Brain microvascular endothelial cell (primary cell): ENCODE measurements at regions not wholly inside any gene's neighbourhood (a gene's known extent, or its start where the extent isn't known, plus 50 kb on each side); places are given as distances from the start of the nearest gene placed in this dataset.

Source experiments
- DNase-seq: peaks from one replicate; pipeline ENCODE4 v3.0.0-alpha.2; 2020
- H3K27ac ChIP-seq: fragments of 250-450 bp; sonication (Bioruptor Pico); 2 replicates; pipeline ENCODE4 v1.5.1; 2020; ENCODE audit warnings: mild to moderate bottlenecking, moderate library complexity
- H3K27me3 ChIP-seq: fragments of 250-450 bp; sonication (Bioruptor Pico); replicated peaks from 2 replicates; pipeline ENCODE4 v1.5.1; 2020; ENCODE audit warnings: mild to moderate bottlenecking
- H3K36me3 ChIP-seq: fragments of 250-450 bp; sonication (Bioruptor Pico); replicated peaks from 2 replicates; pipeline ENCODE4 v1.5.1; 2020; ENCODE audit warnings: mild to moderate bottlenecking
- H3K4me3 ChIP-seq: 2 replicates; pipeline ENCODE4 v1.5.1; 2011; ENCODE audit warnings: low read depth, mild to moderate bottlenecking, control low read depth, low read length, moderate library complexity
- in situ Hi-C: cut with HindIII; loops from 2 replicates; pipeline ENCODE4 v1.10.0; 2017; ENCODE audit warnings: low sequenced_read_pairs, low pct_ligation_motif_present
- TF ChIP-seq, protein P1 (sequence below): IDR thresholded peaks from 2 replicates; pipeline ENCODE4 v1.5.1; 2011; ENCODE audit warnings: low read depth, mild to moderate bottlenecking, moderate library complexity, low read length, control low read depth, inconsistent platforms; ENCODE audit errors: missing control alignments

DNA sequence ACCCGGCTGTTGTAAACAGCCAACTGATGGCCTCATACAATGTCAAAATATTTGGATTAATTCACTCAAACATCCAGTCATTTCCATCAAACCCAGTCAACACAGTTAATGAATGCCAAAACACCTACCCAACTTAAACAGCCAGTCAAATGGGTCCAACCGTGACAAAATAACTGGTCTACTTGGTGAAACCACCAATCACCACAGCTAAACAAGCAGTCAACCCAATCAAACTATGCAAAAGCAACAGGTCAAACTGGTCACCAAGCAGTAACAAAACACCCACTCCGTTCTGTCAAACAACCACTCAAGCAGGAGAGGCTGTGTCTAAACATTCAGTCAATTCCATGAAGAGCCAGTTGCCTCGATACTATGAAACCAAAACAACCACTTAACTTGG lies 119.2 kb downstream of the FOXD2 start:
- in situ Hi-C loops, result no loop called here
- Histone ChIP-seq H3K27ac (no peak overlapping the region), H3K27me3 (peaks cover 7% of the 10 kb centered on the region), H3K36me3 (no peaks in the 10 kb centered on the region), H3K4me3 (no peak overlapping the region)
- DNase-seq, result no peak
- TF ChIP-seq, protein P1, sequence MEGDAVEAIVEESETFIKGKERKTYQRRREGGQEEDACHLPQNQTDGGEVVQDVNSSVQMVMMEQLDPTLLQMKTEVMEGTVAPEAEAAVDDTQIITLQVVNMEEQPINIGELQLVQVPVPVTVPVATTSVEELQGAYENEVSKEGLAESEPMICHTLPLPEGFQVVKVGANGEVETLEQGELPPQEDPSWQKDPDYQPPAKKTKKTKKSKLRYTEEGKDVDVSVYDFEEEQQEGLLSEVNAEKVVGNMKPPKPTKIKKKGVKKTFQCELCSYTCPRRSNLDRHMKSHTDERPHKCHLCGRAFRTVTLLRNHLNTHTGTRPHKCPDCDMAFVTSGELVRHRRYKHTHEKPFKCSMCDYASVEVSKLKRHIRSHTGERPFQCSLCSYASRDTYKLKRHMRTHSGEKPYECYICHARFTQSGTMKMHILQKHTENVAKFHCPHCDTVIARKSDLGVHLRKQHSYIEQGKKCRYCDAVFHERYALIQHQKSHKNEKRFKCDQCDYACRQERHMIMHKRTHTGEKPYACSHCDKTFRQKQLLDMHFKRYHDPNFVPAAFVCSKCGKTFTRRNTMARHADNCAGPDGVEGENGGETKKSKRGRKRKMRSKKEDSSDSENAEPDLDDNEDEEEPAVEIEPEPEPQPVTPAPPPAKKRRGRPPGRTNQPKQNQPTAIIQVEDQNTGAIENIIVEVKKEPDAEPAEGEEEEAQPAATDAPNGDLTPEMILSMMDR, result no peak

DNA sequence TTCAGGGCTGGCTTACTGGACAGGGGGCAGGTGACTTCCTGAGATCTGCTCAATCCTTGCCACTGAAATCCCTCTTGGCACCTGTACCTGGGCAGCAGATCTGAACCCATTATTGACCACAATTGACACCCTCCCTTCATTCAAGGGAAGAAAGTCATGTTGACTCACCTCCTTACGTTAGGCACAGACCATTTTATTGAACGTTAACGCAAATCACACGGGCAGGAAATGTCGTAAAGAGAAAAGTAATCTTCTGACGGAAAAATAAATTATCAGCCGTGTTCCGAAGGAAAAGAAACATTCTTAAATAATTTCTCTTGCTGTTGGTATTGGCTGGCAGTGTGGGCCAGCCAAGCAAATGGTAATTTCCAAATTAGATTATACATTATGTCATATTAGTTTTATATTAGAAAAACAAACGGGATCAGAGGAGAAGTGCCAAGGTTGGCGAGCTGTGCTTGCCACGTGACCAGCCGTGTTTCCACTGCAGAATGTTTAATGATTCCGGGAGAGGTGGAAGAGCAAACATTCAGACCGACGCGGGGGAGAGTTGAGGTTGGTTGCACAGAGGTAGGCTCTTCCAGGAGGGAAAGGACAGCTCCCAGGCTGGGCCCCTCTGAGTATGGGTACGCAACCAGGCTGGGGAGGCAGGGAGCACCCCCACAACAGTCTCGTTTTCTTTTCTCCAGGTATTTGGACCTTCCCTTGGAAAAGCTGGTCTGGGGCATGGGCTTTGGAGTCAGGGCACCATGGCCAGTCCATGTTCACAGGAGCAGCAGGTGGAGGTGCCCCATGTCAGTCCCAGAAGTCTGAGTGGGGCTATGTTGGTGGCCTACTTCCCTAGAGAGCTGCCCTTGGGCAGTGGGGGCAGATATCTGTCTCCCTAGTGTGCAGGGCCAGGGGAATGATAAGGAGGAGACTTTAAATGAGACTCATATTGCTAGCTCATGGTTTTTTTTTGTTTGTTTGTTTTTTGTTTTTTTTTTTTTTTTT lies 121.1 kb downstream of the FOXD2 start:
- no peaks in the 10 kb centered on the region for H3K36me3 ChIP-seq
- TF ChIP-seq, protein P1, result no peak
- DNase-seq, result no peak
- no peak overlapping the region for H3K27ac ChIP-seq
- in situ Hi-C loops, result no loop called here
- peaks cover 7% of the 10 kb centered on the region for H3K27me3 ChIP-seq
- H3K4me3 ChIP-seq, result no peak overlapping the region

DNA sequence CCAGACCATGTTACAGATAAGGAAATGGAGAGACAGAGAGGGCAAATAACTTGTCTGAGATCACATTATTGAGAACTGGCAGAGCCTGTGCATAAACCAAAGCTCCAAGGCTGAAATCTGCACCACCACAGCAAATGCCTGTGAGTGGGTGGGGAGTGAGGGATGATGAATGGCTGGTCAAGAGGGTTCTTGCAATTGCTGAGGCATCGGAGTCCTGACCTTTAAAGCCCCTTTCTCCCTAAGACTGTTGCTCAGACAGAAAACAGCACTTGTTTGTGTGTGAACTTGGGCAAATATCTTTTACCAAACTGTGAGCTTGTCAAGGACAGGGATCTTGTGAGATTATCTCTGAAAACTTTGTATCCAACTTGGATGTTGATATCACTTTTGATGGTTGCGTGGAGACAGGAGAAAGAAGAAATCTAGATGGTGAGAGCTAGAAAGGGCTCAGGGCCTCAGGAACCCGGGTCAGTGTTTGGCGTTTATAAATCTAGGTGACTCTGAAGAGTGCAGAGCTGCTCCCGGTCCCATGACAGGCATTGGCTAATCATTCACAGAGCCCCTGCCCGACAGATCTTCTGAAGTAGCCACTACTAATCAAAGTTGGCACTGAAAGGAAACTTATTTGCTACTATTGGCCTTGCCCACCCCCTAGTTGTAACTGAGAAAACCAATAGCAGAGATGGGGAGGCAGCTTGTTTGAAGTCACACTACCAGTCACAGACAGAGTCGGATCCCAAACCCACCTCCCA lies 122.3 kb downstream of the FOXD2 start:
- DNase-seq, result no peak
- H3K27me3 ChIP-seq, result peaks cover 7% of the 10 kb centered on the region

DNA sequence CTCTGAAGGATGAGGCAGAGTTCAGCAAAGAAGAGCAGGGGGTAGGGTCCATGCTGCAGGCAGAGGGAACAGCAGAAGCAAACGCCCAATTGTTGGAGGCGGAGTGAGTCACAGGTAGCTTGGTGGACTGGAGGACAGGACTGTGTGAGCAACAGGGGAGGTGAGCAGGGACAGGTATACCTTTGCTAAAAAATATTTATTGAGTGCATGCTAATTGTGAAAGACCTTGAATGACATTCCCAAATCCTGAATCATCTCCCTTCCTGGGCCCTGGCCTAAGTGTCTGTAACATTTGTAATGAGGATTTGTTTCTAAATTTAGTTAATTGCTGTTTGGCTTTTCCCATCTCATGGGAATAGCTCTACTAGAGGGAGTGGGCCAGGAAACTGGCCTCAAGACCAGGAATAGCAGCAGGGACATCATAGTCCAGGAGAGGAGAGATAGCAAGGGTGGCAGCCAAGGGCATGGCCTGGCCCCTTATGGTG lies 123.7 kb downstream of the FOXD2 start:
- Histone ChIP-seq H3K4me3 (no peak overlapping the region), H3K27me3 (peaks cover 7% of the 10 kb centered on the region), H3K27ac (no peak overlapping the region), H3K36me3 (no peaks in the 10 kb centered on the region)
- DNase-seq, result no peak
- in situ Hi-C loops, result no loop called here
- TF ChIP-seq, protein P1, result no peak

More for the DNA sequence above, 122.3 kb downstream of the FOXD2 start:
- TF ChIP-seq, protein P1, result no peak
- Histone ChIP-seq H3K36me3 (no peaks in the 10 kb centered on the region), H3K4me3 (no peak overlapping the region), H3K27ac (no peak overlapping the region)
- in situ Hi-C loops, result no loop called here

DNA sequence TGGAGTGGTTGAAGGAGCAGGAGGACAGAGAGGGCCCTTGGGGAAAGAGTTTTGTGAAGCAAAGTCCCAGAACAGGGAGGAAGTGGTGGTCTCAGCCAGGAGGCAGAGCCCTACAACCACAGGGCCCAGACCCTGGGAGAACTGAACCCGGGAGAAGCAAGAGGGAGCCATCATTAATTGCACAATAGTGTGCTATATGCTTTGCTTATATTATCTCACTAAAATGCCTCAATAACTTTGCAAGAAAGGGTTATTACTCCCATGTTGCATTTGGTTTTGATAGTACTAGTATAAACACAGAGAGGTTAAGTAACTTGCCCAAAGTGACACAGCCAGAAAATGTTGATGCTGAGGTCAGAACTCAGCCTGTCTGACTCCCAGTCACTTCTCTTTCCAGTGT lies 124.3 kb downstream of the FOXD2 start:
- TF ChIP-seq, protein P1, result no peak
- Histone ChIP-seq H3K36me3 (no peaks in the 10 kb centered on the region), H3K27ac (no peak overlapping the region), H3K27me3 (peaks cover 7% of the 10 kb centered on the region), H3K4me3 (no peak overlapping the region)
- in situ Hi-C loops, result no loop called here
- no peak for DNase-seq
